SK-N-SH (cell line): ENCODE measurements at regions not wholly inside any gene's neighbourhood (a gene's known extent, or its start where the extent isn't known, plus 50 kb on each side); places are given as distances from the start of the nearest gene placed in this dataset.

Experiments used
- CTCF ChIA-PET: fragments of 300-600, 350-600 bp; formaldehyde crosslinking; extraction: SDS; loops from one replicate; lab custom pipeline; 2021; lab: Yijun Ruan, JAX
- POLR2A ChIA-PET: fragments of 350-600 bp; sonication (Branson Sonifier 250); formaldehyde crosslinking; extraction: SDS; loops from one replicate; lab custom pipeline; 2020; ENCODE audit warnings: antibody characterized with exemption, inconsistent platforms; lab: Yijun Ruan, JAX
- DNase-seq: peaks from one replicate; pipeline ENCODE4 v3.0.0; 2012
- H2AFZ ChIP-seq: fragments of 200-600 bp; sonication (generic); 2 replicates; pipeline ENCODE4 v1.8.1; 2016; ENCODE audit warnings: antibody characterized with exemption, mild to moderate bottlenecking, low read depth
- H3F3A ChIP-seq: fragments of 200-600 bp; sonication (generic); replicated peaks from 2 replicates; pipeline ENCODE3; 2016; ENCODE audit warnings: antibody characterized with exemption, mild to moderate bottlenecking; ENCODE audit not compliant: insufficient read depth
- H3K27ac ChIP-seq, 2 experiments: fragments of 200-500 bp in 1 of 2; fragments of 200-600 bp in 1 of 2; sonication (Bioruptor generic) in 1 of 2; sonication (generic), shearing (Covaris generic) in 1 of 2; 2 replicates each; pipeline versions ENCODE4 v1.5.1 to v1.6.1; 2014 to 2016; ENCODE audit warnings: low read depth in 2 of 2, inconsistent platforms in 1 of 2, low read length in 1 of 2, mild to moderate bottlenecking in 1 of 2, mixed read lengths in 1 of 2
- H3K27me3 ChIP-seq: fragments of 200-600 bp; sonication (generic), shearing (Covaris generic); 2 replicates; pipeline ENCODE4 v1.6.1; 2016; ENCODE audit warnings: mixed run types; ENCODE audit not compliant: insufficient read depth
- H3K36me3 ChIP-seq, 2 experiments: fragments of 200-500 bp in 1 of 2; fragments of 200-600 bp in 1 of 2; sonication (Bioruptor generic) in 1 of 2; sonication (generic) in 1 of 2; replicated peaks in 1 of 2; 2 replicates each; pipeline versions ENCODE3 to v1.5.1; 2014 to 2016; ENCODE audit warnings: low read length in 1 of 2, mild to moderate bottlenecking in 1 of 2; ENCODE audit not compliant: insufficient read depth in 2 of 2, control insufficient read depth in 1 of 2
- H3K4me1 ChIP-seq, 2 experiments: fragments of 200-500 bp in 1 of 2; fragments of 200-600 bp in 1 of 2; sonication (Bioruptor generic) in 1 of 2; sonication (generic), shearing (Covaris generic) in 1 of 2; 2 replicates each; pipeline versions ENCODE4 v1.5.1 to v1.6.1; 2014 to 2016; ENCODE audit warnings: low read depth in 1 of 2, low read length in 1 of 2, mixed run types in 1 of 2; ENCODE audit not compliant: insufficient read depth in 2 of 2, control insufficient read depth in 1 of 2
- H3K4me2 ChIP-seq: fragments of 200-600 bp; sonication (generic), shearing (Covaris generic); 2 replicates; pipeline ENCODE4 v1.6.1; 2017; ENCODE audit warnings: mixed run types
- H3K4me3 ChIP-seq, 2 experiments: fragments of 200-500 bp in 1 of 2; fragments of 200-600 bp in 1 of 2; sonication (Bioruptor generic) in 1 of 2; sonication (generic), shearing (Covaris generic) in 1 of 2; 2 replicates each; pipeline versions ENCODE4 v1.5.1 to v1.8.1; 2014 to 2016; ENCODE audit warnings: low read depth in 2 of 2, inconsistent platforms in 1 of 2, low read length in 1 of 2, mild to moderate bottlenecking in 1 of 2, mixed read lengths in 1 of 2, moderate library complexity in 1 of 2
- H3K79me2 ChIP-seq: fragments of 200-600 bp; sonication (generic); 2 replicates; pipeline ENCODE4 v1.8.1; 2017; ENCODE audit warnings: mild to moderate bottlenecking; ENCODE audit not compliant: insufficient read depth
- H3K9ac ChIP-seq: fragments of 200-600 bp; sonication (generic); 2 replicates; pipeline ENCODE4 v1.6.1; 2017; ENCODE audit warnings: mixed run types
- H3K9me2 ChIP-seq: fragments of 200-600 bp; sonication (generic); 2 replicates; pipeline ENCODE4 v1.6.1; 2017; ENCODE audit warnings: mixed run types
- H3K9me3 ChIP-seq: fragments of 200-600 bp; sonication (generic); 2 replicates; pipeline ENCODE4 v1.6.1; 2017; ENCODE audit warnings: mixed run types, mild to moderate bottlenecking, moderate library complexity
- H4K20me1 ChIP-seq: fragments of 200-600 bp; sonication (generic); 2 replicates; pipeline ENCODE4 v1.6.1; 2017; ENCODE audit warnings: mild to moderate bottlenecking, mixed run types; ENCODE audit not compliant: insufficient read depth
- CHD2 ChIP-seq: fragments of 150-350 bp; IDR thresholded peaks from 2 replicates; pipeline ENCODE4 v1.6.1; 2018; ENCODE audit warnings: low read length; ENCODE audit not compliant: partially characterized antibody
- ELF1 ChIP-seq: IDR thresholded peaks from 2 replicates; pipeline ENCODE4 v1.4.0; 2012
- EP300 ChIP-seq, 2 experiments: IDR thresholded peaks; 2 replicates each; pipeline versions ENCODE4 v1.4.0 to v1.6.1; 2012; ENCODE audit warnings: borderline replicate concordance in 1 of 2, low read depth in 1 of 2, low read length in 1 of 2
- FOSL2 ChIP-seq: IDR thresholded peaks from 2 replicates; pipeline ENCODE4 v1.4.0; 2012; ENCODE audit warnings: low read depth, mild to moderate bottlenecking, moderate library complexity, borderline replicate concordance
- FOXM1 ChIP-seq: IDR thresholded peaks from 2 replicates; pipeline ENCODE4 v1.4.0; 2012; ENCODE audit warnings: low read depth, mild to moderate bottlenecking
- JUND ChIP-seq: IDR thresholded peaks from 2 replicates; pipeline ENCODE4 v1.4.0; 2012
- POLR2AphosphoS5 ChIP-seq: IDR thresholded peaks from 2 replicates; pipeline ENCODE4 v1.6.1; 2012; ENCODE audit warnings: low read depth, low read length
- RCOR1 ChIP-seq: fragments of 150-350 bp; IDR thresholded peaks from 2 replicates; pipeline ENCODE4 v1.6.1; 2017; ENCODE audit warnings: antibody characterized with exemption, low read length
- TCF12 ChIP-seq: IDR thresholded peaks from 2 replicates; pipeline ENCODE4 v1.4.0; 2012
- YY1 ChIP-seq: IDR thresholded peaks from 2 replicates; pipeline ENCODE4 v1.4.0; 2012; ENCODE audit warnings: low read depth, mild to moderate bottlenecking
- WGBS: methylation state at CpG from one replicate; pipeline ENCODE4 v1.1.6; 2017; ENCODE audit warnings: low lambda C conversion rate; 5-methylcytosine and 5-hydroxymethylcytosine counted together
- TF ChIP-seq, protein P1 (sequence below): IDR thresholded peaks from 2 replicates; pipeline ENCODE4 v1.6.1; 2012; ENCODE audit warnings: mild to moderate bottlenecking, low read depth, low read length, moderate library complexity
- TF ChIP-seq, protein P2 (sequence below): fragments of 200-600 bp; sonication (generic); IDR thresholded peaks from 2 replicates; pipeline ENCODE4 v1.6.1; 2017; ENCODE audit warnings: antibody characterized with exemption, mild to moderate bottlenecking, moderate library complexity

DNA sequence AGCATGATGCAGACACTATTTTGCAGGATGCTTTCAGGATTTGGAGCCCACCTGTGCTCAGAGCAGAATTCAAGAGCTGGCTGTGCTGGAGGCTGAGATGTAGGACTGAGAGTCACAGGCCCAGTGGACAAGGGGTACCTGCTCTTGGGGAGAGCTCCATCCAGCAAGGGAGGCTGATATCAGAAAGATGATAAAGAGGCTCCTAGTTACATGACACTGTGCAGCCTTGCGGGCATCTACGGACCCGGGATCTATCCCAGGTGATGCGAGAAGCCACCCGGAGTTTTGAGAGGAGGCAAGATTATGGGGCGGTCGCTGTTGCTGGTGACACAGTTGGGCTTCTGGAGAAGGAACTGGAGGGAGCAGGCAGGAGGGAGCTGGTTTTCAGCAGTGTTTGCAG, 579.0 kb downstream of the TBC1D22A start:
- H3K9ac ChIP-seq, result no peak overlapping the region
- H3K9me2 ChIP-seq, result no peaks in the 10 kb centered on the region
- 42% methylated on average over 7 of the region's 7 CpGs for WGBS
- TF ChIP-seq JUND (no peak), EP300 (IDR thresholded peaks at IDR 0.05; ENCODE audit: borderline replicate concordance in 1 of 2, low read depth in 1 of 2, low read length in 1 of 2) (no peak), TCF12 (no peak), FOSL2 (no peak), POLR2AphosphoS5 (no peak), FOXM1 (no peak)
- TF ChIP-seq, protein P1, sequence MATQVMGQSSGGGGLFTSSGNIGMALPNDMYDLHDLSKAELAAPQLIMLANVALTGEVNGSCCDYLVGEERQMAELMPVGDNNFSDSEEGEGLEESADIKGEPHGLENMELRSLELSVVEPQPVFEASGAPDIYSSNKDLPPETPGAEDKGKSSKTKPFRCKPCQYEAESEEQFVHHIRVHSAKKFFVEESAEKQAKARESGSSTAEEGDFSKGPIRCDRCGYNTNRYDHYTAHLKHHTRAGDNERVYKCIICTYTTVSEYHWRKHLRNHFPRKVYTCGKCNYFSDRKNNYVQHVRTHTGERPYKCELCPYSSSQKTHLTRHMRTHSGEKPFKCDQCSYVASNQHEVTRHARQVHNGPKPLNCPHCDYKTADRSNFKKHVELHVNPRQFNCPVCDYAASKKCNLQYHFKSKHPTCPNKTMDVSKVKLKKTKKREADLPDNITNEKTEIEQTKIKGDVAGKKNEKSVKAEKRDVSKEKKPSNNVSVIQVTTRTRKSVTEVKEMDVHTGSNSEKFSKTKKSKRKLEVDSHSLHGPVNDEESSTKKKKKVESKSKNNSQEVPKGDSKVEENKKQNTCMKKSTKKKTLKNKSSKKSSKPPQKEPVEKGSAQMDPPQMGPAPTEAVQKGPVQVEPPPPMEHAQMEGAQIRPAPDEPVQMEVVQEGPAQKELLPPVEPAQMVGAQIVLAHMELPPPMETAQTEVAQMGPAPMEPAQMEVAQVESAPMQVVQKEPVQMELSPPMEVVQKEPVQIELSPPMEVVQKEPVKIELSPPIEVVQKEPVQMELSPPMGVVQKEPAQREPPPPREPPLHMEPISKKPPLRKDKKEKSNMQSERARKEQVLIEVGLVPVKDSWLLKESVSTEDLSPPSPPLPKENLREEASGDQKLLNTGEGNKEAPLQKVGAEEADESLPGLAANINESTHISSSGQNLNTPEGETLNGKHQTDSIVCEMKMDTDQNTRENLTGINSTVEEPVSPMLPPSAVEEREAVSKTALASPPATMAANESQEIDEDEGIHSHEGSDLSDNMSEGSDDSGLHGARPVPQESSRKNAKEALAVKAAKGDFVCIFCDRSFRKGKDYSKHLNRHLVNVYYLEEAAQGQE, result no peak
- H3K9me3 ChIP-seq, result no peaks in the 10 kb centered on the region
- H3K27ac ChIP-seq, result no peak overlapping the region
- ChIA-PET CTCF (no interaction called here), POLR2A (no interaction called here)
- no peaks in the 10 kb centered on the region for H3K27me3 ChIP-seq
- no peak overlapping the region for H3K4me3 ChIP-seq
- no peak overlapping the region for H3K4me2 ChIP-seq
- no peaks in the 10 kb centered on the region for H3K4me1 ChIP-seq
- H3K36me3 ChIP-seq, result no peaks in the 10 kb centered on the region
- H2AFZ ChIP-seq, result no peak overlapping the region
- H4K20me1 ChIP-seq, result no peaks in the 10 kb centered on the region
- H3K79me2 ChIP-seq, result no peaks in the 10 kb centered on the region
- no peaks in the 10 kb centered on the region for H3F3A ChIP-seq
- no peak for DNase-seq

DNA sequence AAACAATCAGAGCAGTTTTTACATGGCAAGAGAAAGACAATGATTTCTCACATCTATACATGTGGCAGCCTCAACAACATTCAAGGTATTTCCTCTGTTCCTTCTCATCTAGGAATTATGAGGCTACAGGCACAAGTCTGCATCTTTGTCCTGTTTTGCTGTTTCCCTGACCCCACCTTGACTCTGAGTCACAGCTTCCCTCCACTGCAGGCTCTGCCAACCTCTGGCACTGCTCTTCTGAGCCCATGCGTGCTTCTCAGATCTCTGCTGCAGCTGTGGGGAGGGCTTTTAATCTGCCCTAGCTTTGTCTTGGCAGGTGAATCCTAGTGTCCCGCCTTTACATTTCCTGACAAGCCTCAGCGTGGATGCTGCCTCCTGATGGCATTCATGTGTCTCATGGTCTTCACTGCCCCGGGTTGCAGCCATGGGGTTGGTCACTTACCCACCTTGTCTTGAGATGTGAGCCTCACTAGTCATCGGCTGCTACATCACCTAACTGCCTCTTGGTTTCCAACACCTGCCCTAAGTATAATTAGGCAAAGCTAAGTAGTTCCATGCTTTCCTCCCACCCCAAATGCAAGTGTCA, 578.5 kb downstream of the TBC1D22A start:
- Histone ChIP-seq H3K27me3 (no peaks in the 10 kb centered on the region), H3K4me3 (no peak overlapping the region), H3F3A (no peaks in the 10 kb centered on the region), H4K20me1 (no peaks in the 10 kb centered on the region), H3K27ac (no peak overlapping the region), H3K79me2 (no peaks in the 10 kb centered on the region), H2AFZ (no peak overlapping the region), H3K4me2 (no peak overlapping the region), H3K9me2 (no peaks in the 10 kb centered on the region), H3K4me1 (no peaks in the 10 kb centered on the region), H3K9ac (no peak overlapping the region), H3K36me3 (no peaks in the 10 kb centered on the region), H3K9me3 (no peaks in the 10 kb centered on the region)
- POLR2A ChIA-PET, result no interaction called here
- WGBS, result 12% methylated on average over 5 of the region's 5 CpGs
- TF ChIP-seq YY1, result no peak
- CTCF ChIA-PET, result no interaction called here
- DNase-seq, result no peak

DNA sequence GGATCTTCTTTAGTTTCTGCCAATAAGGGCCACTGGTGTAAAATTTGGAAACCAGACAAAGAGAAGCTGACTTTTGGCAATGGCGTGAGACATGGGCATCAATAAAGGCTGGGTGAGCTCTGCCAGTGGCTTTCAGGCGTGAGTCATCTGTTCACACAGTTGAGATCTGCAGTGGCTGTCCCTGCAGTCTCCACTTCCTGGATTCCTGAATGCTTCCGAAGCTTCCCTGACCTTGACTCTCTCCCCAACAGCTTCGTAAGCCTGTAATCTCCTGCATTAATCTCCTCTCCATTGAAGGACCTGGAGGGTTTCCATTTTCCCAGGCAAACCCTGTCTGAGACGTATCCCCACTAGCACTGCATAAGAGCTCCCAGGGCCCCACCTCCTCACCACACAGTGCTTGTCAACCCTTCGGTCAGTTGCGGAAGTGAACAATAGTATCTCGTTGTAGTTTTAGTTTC, 574.7 kb downstream of the TBC1D22A start:
- H3K36me3 ChIP-seq, result no peaks in the 10 kb centered on the region
- H3F3A ChIP-seq, result no peaks in the 10 kb centered on the region
- peak; percentile 72 for TF ChIP-seq ELF1
- TF ChIP-seq RCOR1, result no peak
- TF ChIP-seq, protein P2, sequence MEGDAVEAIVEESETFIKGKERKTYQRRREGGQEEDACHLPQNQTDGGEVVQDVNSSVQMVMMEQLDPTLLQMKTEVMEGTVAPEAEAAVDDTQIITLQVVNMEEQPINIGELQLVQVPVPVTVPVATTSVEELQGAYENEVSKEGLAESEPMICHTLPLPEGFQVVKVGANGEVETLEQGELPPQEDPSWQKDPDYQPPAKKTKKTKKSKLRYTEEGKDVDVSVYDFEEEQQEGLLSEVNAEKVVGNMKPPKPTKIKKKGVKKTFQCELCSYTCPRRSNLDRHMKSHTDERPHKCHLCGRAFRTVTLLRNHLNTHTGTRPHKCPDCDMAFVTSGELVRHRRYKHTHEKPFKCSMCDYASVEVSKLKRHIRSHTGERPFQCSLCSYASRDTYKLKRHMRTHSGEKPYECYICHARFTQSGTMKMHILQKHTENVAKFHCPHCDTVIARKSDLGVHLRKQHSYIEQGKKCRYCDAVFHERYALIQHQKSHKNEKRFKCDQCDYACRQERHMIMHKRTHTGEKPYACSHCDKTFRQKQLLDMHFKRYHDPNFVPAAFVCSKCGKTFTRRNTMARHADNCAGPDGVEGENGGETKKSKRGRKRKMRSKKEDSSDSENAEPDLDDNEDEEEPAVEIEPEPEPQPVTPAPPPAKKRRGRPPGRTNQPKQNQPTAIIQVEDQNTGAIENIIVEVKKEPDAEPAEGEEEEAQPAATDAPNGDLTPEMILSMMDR, result no peak
- 0 out of 2 replicates have a peak, but pooled peaks have one; percentile 10 for TF ChIP-seq JUND
- peak; percentile 31; the same call in 1 of the 2 replicates for TF ChIP-seq FOSL2
- TF ChIP-seq CHD2, result no peak
- no peaks in the 10 kb centered on the region for H3K79me2 ChIP-seq
- DNase-seq, result no peak
- no peaks in the 10 kb centered on the region for H3K9me3 ChIP-seq
- H3K27me3 ChIP-seq, result no peaks in the 10 kb centered on the region
- peak overlapping the region; percentile 28 to 46; a peak in 3 of 4 replicates for H3K4me3 ChIP-seq
- 18% methylated on average over 8 of the region's 8 CpGs for WGBS
- H3K4me2 ChIP-seq, result peak overlapping the region; percentile 61
- POLR2A ChIA-PET, result no interaction called here
- H3K9ac ChIP-seq, result no peak overlapping the region
- H4K20me1 ChIP-seq, result no peaks in the 10 kb centered on the region
- no peaks in the 10 kb centered on the region for H3K4me1 ChIP-seq
- CTCF ChIA-PET, result no interaction called here
- no peak overlapping the region for H3K27ac ChIP-seq
- H2AFZ ChIP-seq, result 0 out of 2 replicates have a peak overlapping the region, but pooled peaks have one; percentile 50
- H3K9me2 ChIP-seq, result no peaks in the 10 kb centered on the region
